ENCODE measurements at regions not wholly inside any gene's neighbourhood (a gene's known extent, or its start where the extent isn't known, plus 50 kb on each side); places are given as distances from the start of the nearest gene placed in this dataset.
"Not testable (repeated sequence)": the region's sequence is repeated elsewhere in the genome, so short reads cannot be mapped to it uniquely, and the experiment has no call there.

DNA sequence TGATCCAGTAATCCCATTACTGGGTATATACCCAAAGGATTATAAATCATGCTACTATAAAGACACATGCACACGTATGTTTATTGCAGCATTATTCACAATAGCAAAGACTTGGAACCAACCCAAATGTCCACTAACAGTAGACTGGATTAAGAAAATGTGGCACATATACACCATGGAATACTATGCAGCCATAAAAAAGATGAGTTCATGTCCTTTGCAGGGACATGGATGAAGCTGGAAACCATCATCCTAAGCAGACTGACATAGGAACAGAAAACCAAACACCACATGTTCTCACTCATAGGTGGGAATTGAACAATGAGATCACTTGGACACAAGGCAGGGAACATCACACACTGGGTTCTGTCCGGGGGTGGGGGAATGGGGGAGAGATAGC, 277.1 kb downstream of the COG6 start:
- H3K4me1 ChIP-seq (ENCODE audit: control insufficient read depth, insufficient read depth, low read length, unreplicated experiment); H3K36me3 ChIP-seq (ENCODE audit: insufficient read depth, low read length); H3K27ac ChIP-seq (ENCODE audit: low read depth, low read length); H3K79me2 ChIP-seq (ENCODE audit: control insufficient read depth, insufficient read depth, low read length, unreplicated experiment); H2AFZ ChIP-seq (ENCODE audit: low read length, unreplicated experiment); H3K27me3 ChIP-seq (ENCODE audit: insufficient read depth, low read length); H3K4me3 ChIP-seq (ENCODE audit: low read depth, low read length): not testable (repeated sequence)

- no peak overlapping the region for H3K4me3 ChIP-seq (ENCODE audit: low read depth, low read length)
- H3K36me3 ChIP-seq (ENCODE audit: insufficient read depth, low read length), result no peaks in the 10 kb centered on the region
- no peak overlapping the region for H2AFZ ChIP-seq (ENCODE audit: low read length, unreplicated experiment)
- H3K27me3 ChIP-seq (ENCODE audit: insufficient read depth, low read length), result no peaks in the 10 kb centered on the region
- no peaks in the 10 kb centered on the region for H3K4me1 ChIP-seq (ENCODE audit: control insufficient read depth, insufficient read depth, low read length, unreplicated experiment)
- H3K27ac ChIP-seq (ENCODE audit: low read depth, low read length), result no peak overlapping the region
- no peaks in the 10 kb centered on the region for H3K79me2 ChIP-seq (ENCODE audit: control insufficient read depth, insufficient read depth, low read length, unreplicated experiment)
These were observed 279.7 kb downstream of the COG6 start for GRCh38 chr13:39935155-39935554.

GRCh38 chr13:39938596-39938995, 283.1 kb downstream of the COG6 start:
- no peak overlapping the region for H2AFZ ChIP-seq (ENCODE audit: low read length, unreplicated experiment)
- no peak overlapping the region for H3K27ac ChIP-seq (ENCODE audit: low read depth, low read length)
- peaks cover 4% of the 10 kb centered on the region for H3K4me1 ChIP-seq (ENCODE audit: control insufficient read depth, insufficient read depth, low read length, unreplicated experiment)
- H3K79me2 ChIP-seq (ENCODE audit: control insufficient read depth, insufficient read depth, low read length, unreplicated experiment), result no peaks in the 10 kb centered on the region
- no peak overlapping the region for H3K4me3 ChIP-seq (ENCODE audit: low read depth, low read length)
- no peaks in the 10 kb centered on the region for H3K36me3 ChIP-seq (ENCODE audit: insufficient read depth, low read length)
- H3K27me3 ChIP-seq (ENCODE audit: insufficient read depth, low read length), result no peaks in the 10 kb centered on the region

DNA sequence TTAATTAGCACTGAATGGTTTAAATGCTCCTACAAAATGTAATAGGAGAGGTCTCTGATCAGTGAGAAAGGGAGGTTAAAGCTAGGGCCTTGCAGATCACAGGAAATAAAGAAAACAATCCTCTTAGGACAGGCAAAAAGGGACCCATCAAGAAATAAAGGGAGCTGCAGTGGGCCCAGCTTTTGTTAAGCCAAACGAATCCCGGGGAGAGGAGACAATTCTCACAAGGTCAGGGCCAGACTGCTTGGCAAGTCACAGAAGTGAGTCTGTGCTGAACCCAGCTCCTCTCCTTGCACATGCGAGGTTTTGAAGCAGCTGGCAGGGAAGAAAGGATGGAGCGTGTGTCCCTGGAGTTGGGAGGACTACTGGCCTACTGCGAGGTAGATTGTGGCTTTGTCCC, 285.8 kb downstream of the COG6 start:
- Histone ChIP-seq H3K27ac (ENCODE audit: low read depth, low read length) (no peak overlapping the region), H3K79me2 (ENCODE audit: control insufficient read depth, insufficient read depth, low read length, unreplicated experiment) (no peaks in the 10 kb centered on the region), H3K4me1 (ENCODE audit: control insufficient read depth, insufficient read depth, low read length, unreplicated experiment) (peaks cover 6% of the 10 kb centered on the region), H3K4me3 (ENCODE audit: low read depth, low read length) (no peak overlapping the region), H3K27me3 (ENCODE audit: insufficient read depth, low read length) (no peaks in the 10 kb centered on the region), H2AFZ (ENCODE audit: low read length, unreplicated experiment) (no peak overlapping the region), H3K36me3 (ENCODE audit: insufficient read depth, low read length) (no peaks in the 10 kb centered on the region)

DNA sequence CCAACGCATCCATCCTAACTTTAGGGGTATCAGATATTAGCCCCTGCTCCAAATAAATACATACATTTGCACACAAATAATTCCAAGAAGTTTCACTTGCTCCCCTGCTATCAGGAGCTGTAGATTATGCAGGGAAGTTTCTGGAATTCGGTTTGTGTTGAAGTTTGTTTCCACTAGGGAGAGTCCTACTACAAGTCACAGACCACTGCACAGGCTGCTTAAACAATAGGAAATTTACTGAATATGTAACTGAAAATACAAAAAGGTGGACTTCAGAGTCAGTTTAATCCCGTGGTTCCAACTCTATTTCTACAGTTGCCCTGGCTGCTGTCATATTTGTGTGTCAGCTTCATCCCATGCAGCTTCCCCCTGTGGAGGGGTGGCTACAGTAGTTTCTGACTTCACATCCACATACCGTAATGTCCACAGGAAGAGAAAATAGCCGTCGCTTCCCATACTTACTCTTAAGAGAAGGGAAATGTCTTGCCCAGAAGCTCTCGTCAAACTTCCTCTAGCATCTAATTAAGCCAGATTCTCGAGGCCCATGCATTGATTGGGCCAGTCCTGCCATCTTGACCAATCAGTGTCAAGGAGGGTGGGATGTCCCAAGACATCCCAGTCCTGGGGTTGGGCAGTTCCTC, 286.6 kb downstream of the COG6 start:
- Histone ChIP-seq H3K4me1 (ENCODE audit: control insufficient read depth, insufficient read depth, low read length, unreplicated experiment) (peaks cover 6% of the 10 kb centered on the region), H3K79me2 (ENCODE audit: control insufficient read depth, insufficient read depth, low read length, unreplicated experiment) (no peaks in the 10 kb centered on the region), H3K27ac (ENCODE audit: low read depth, low read length) (no peak overlapping the region), H3K4me3 (ENCODE audit: low read depth, low read length) (no peak overlapping the region), H2AFZ (ENCODE audit: low read length, unreplicated experiment) (no peak overlapping the region), H3K27me3 (ENCODE audit: insufficient read depth, low read length) (no peaks in the 10 kb centered on the region), H3K36me3 (ENCODE audit: insufficient read depth, low read length) (no peaks in the 10 kb centered on the region)

GRCh38 chr13:39942552-39943273, 287.3 kb downstream of the COG6 start:
- Histone ChIP-seq H3K27ac (ENCODE audit: low read depth, low read length) (peak overlapping the region; percentile 46), H2AFZ (ENCODE audit: low read length, unreplicated experiment) (no peak overlapping the region), H3K4me3 (ENCODE audit: low read depth, low read length) (no peak overlapping the region), H3K36me3 (ENCODE audit: insufficient read depth, low read length) (no peaks in the 10 kb centered on the region), H3K4me1 (ENCODE audit: control insufficient read depth, insufficient read depth, low read length, unreplicated experiment) (peaks cover 6% of the 10 kb centered on the region), H3K79me2 (ENCODE audit: control insufficient read depth, insufficient read depth, low read length, unreplicated experiment) (no peaks in the 10 kb centered on the region), H3K27me3 (ENCODE audit: insufficient read depth, low read length) (no peaks in the 10 kb centered on the region)

DNA sequence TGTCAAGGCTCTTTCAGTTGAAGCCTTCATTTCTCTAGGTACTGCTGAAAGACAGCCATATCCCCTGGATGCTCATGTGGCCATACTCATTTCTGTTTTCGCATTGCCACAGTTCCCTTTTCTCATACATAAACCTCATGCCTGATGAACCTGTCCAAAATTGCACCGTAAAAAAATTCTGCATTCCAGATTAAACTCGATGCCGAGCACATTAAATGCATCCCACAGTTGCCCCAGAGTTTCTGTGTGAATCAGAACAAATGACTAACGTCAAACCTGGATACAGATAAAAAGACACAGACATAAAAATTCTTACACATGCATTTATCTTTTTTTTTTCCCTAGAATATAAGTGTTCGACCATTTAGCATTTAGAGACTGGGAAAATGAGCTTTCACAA, 288.2 kb downstream of the COG6 start:
- Histone ChIP-seq H2AFZ (ENCODE audit: low read length, unreplicated experiment) (no peak overlapping the region), H3K4me3 (ENCODE audit: low read depth, low read length) (no peak overlapping the region), H3K79me2 (ENCODE audit: control insufficient read depth, insufficient read depth, low read length, unreplicated experiment) (no peaks in the 10 kb centered on the region), H3K27me3 (ENCODE audit: insufficient read depth, low read length) (no peaks in the 10 kb centered on the region), H3K36me3 (ENCODE audit: insufficient read depth, low read length) (no peaks in the 10 kb centered on the region), H3K27ac (ENCODE audit: low read depth, low read length) (peak overlapping the region; percentile 46; the same call in 1 of the 2 replicates), H3K4me1 (ENCODE audit: control insufficient read depth, insufficient read depth, low read length, unreplicated experiment) (peaks cover 6% of the 10 kb centered on the region)

GRCh38 chr13:39945226-39945625, 289.8 kb downstream of the COG6 start:
- Histone ChIP-seq H3K36me3 (ENCODE audit: insufficient read depth, low read length) (no peaks in the 10 kb centered on the region), H3K4me1 (ENCODE audit: control insufficient read depth, insufficient read depth, low read length, unreplicated experiment) (peaks cover 6% of the 10 kb centered on the region), H3K27me3 (ENCODE audit: insufficient read depth, low read length) (no peaks in the 10 kb centered on the region), H3K27ac (ENCODE audit: low read depth, low read length) (no peak overlapping the region), H3K79me2 (ENCODE audit: control insufficient read depth, insufficient read depth, low read length, unreplicated experiment) (no peaks in the 10 kb centered on the region), H2AFZ (ENCODE audit: low read length, unreplicated experiment) (peak overlapping the region; percentile 10), H3K4me3 (ENCODE audit: low read depth, low read length) (no peak overlapping the region)

GRCh38 chr13:39946769-39947168, 291.3 kb downstream of the COG6 start:
- H3K36me3 ChIP-seq (ENCODE audit: insufficient read depth, low read length), result no peaks in the 10 kb centered on the region
- no peak overlapping the region for H3K4me3 ChIP-seq (ENCODE audit: low read depth, low read length)
- no peaks in the 10 kb centered on the region for H3K27me3 ChIP-seq (ENCODE audit: insufficient read depth, low read length)
- no peak overlapping the region for H3K27ac ChIP-seq (ENCODE audit: low read depth, low read length)
- peaks cover 6% of the 10 kb centered on the region for H3K4me1 ChIP-seq (ENCODE audit: control insufficient read depth, insufficient read depth, low read length, unreplicated experiment)
- no peak overlapping the region for H2AFZ ChIP-seq (ENCODE audit: low read length, unreplicated experiment)
- no peaks in the 10 kb centered on the region for H3K79me2 ChIP-seq (ENCODE audit: control insufficient read depth, insufficient read depth, low read length, unreplicated experiment)

GRCh38 chr13:39951301-39951700, 295.8 kb downstream of the COG6 start:
- Histone ChIP-seq H3K79me2 (ENCODE audit: control insufficient read depth, insufficient read depth, low read length, unreplicated experiment) (no peaks in the 10 kb centered on the region), H3K4me3 (ENCODE audit: low read depth, low read length) (no peak overlapping the region), H3K36me3 (ENCODE audit: insufficient read depth, low read length) (no peaks in the 10 kb centered on the region), H2AFZ (ENCODE audit: low read length, unreplicated experiment) (no peak overlapping the region), H3K4me1 (ENCODE audit: control insufficient read depth, insufficient read depth, low read length, unreplicated experiment) (no peaks in the 10 kb centered on the region), H3K27ac (ENCODE audit: low read depth, low read length) (no peak overlapping the region), H3K27me3 (ENCODE audit: insufficient read depth, low read length) (no peaks in the 10 kb centered on the region)
